ENCODE measurements at regions not wholly inside any gene's neighbourhood (a gene's known extent, or its start where the extent isn't known, plus 50 kb on each side); places are given as distances from the start of the nearest gene placed in this dataset.

GRCh38 chr5:130795037-130795436 is 370.0 kb downstream of the HINT1 start:
- Mint-ChIP-seq H3K27ac (no peak overlapping the region), H3K9me3 (peaks cover 1 to 6% of the 10 kb centered on the region in 2 experiments; a peak in 2 of 5 replicates), H3K4me1 (peaks cover 0 to 4% of the 10 kb centered on the region in 2 experiments; a peak in 1 of 4 replicates), H3K27me3 (ENCODE audit: low read depth) (peaks cover 1% of the 10 kb centered on the region), H3K36me3 (ENCODE audit: insufficient read depth in 1 of 3, low read depth in 3 of 3) (peaks cover 0 to 4% (median 3%) of the 10 kb centered on the region in 3 experiments; a peak in 2 of 7 replicates), H3K4me3 (no peak overlapping the region)
- H3K79me1 ChIP-seq (ENCODE audit: insufficient read depth, low read depth, low read length, poor library complexity, severe bottlenecking): no peaks in the 10 kb centered on the region
- no peak overlapping the region for H2BK15ac ChIP-seq (ENCODE audit: low read depth, low read length)
- no peak overlapping the region for H4K5ac ChIP-seq (ENCODE audit: insufficient read length, low read depth, low read length)
- H3K4ac ChIP-seq (ENCODE audit: low read depth, low read length): no peak overlapping the region
- no peaks in the 10 kb centered on the region for H3K9me3 ChIP-seq (ENCODE audit: control insufficient read depth, low read depth, low read length)
- H3T11ph ChIP-seq (ENCODE audit: low read length): no peak overlapping the region
- H3K23me2 ChIP-seq (ENCODE audit: insufficient read length, low read depth, low read length, poor library complexity, severe bottlenecking): no peaks in the 10 kb centered on the region
- H2BK120ac ChIP-seq (ENCODE audit: low read depth, low read length, poor library complexity, severe bottlenecking): no peak overlapping the region
- H3K14ac ChIP-seq (ENCODE audit: insufficient read depth, low read length): no peak overlapping the region
- no peak overlapping the region for H2BK20ac ChIP-seq (ENCODE audit: low read depth, low read length, poor library complexity, severe bottlenecking)
- H4K8ac ChIP-seq (replicated peaks; ENCODE audit: insufficient read length, low read depth, low read length): no peak overlapping the region
- H2BK12ac ChIP-seq (ENCODE audit: insufficient read length, low read depth, low read length): no peak overlapping the region
- H3K4me2 ChIP-seq (ENCODE audit: insufficient read depth, insufficient read length, low read length): no peak overlapping the region
- no peak overlapping the region for H2AFZ ChIP-seq (ENCODE audit: low read length)
- H2AK5ac ChIP-seq (ENCODE audit: insufficient read length, low read length): no peak overlapping the region
- no peak overlapping the region for H3K56ac ChIP-seq (ENCODE audit: insufficient read length, low read depth, low read length)
- no peak overlapping the region for H3K18ac ChIP-seq (ENCODE audit: insufficient read length, low read depth, low read length)
- H3K23ac ChIP-seq (ENCODE audit: insufficient read length, low read depth, low read length): no peak overlapping the region
- no peaks in the 10 kb centered on the region for H4K20me1 ChIP-seq (ENCODE audit: control insufficient read depth, insufficient read depth, insufficient read length)
- H3K79me2 ChIP-seq (ENCODE audit: insufficient read depth, low read length): no peaks in the 10 kb centered on the region
- H3K9ac ChIP-seq (ENCODE audit: extremely low read depth, insufficient read length, low read length): no peak overlapping the region
- no CpG with 5 or more reads among the region's 2 CpGs for WGBS (ENCODE audit: extremely low coverage, insufficient read length, low lambda C conversion rate)
- H3K4me1 ChIP-seq (ENCODE audit: insufficient read depth, low read length): no peaks in the 10 kb centered on the region
- H3K27me3 ChIP-seq (ENCODE audit: insufficient read depth, low read length): no peaks in the 10 kb centered on the region
- H2BK5ac ChIP-seq (ENCODE audit: insufficient read length, low read length): no peak overlapping the region
- DNase-seq: no peak
- no peak for TF ChIP-seq CTCF (conservative IDR thresholded peaks at IDR 0.05)
- H3K27ac ChIP-seq (ENCODE audit: insufficient read length, low read depth, low read length): no peak overlapping the region
- no peak overlapping the region for H4K91ac ChIP-seq (ENCODE audit: insufficient read length, low read depth, low read length)
